OCI-LY1 (cell line): ENCODE measurements at regions not wholly inside any gene's neighbourhood (a gene's known extent, or its start where the extent isn't known, plus 50 kb on each side); places are given as distances from the start of the nearest gene placed in this dataset.

Experiments
- H2AFZ ChIP-seq: fragments of 200-600 bp; sonication (generic), shearing (Covaris generic); 2 replicates; pipeline ENCODE4 v1.6.0; 2014; ENCODE audit warnings: antibody characterized with exemption, mild to moderate bottlenecking, low read length
- H3F3A ChIP-seq: fragments of 200-600 bp; sonication (generic), shearing (Covaris generic); 2 replicates; pipeline ENCODE4 v1.6.0; 2014; ENCODE audit warnings: mild to moderate bottlenecking, antibody characterized with exemption, low read length, moderate library complexity; ENCODE audit not compliant: insufficient read depth
- H3K27ac ChIP-seq: fragments of 200-600 bp; sonication (generic); 2 replicates; pipeline ENCODE4 v1.5.1; 2014; ENCODE audit warnings: low read length, mixed run types, mild to moderate bottlenecking, low read depth; ENCODE audit not compliant: poor library complexity, severe bottlenecking
- H3K27me3 ChIP-seq: fragments of 200-600 bp; sonication (generic); 2 replicates; pipeline ENCODE4 v1.6.0; 2014; ENCODE audit warnings: antibody characterized with exemption, mild to moderate bottlenecking, low read length, moderate library complexity; ENCODE audit not compliant: insufficient read depth
- H3K36me3 ChIP-seq: fragments of 200-600 bp; sonication (generic); 2 replicates; pipeline ENCODE4 v1.6.1; 2014; ENCODE audit warnings: mild to moderate bottlenecking, antibody characterized with exemption, low read length, moderate library complexity, mixed read lengths; ENCODE audit not compliant: insufficient read depth
- H3K4me1 ChIP-seq: fragments of 200-600 bp; sonication (generic); 2 replicates; pipeline ENCODE4 v1.5.1; 2014; ENCODE audit warnings: mild to moderate bottlenecking, low read length, moderate library complexity; ENCODE audit not compliant: insufficient read depth, severe bottlenecking
- H3K4me2 ChIP-seq: fragments of 200-600 bp; sonication (generic), shearing (Covaris generic); 2 replicates; pipeline ENCODE4 v1.6.1; 2014; ENCODE audit warnings: low read length
- H3K4me3 ChIP-seq: fragments of 200-600 bp; sonication (generic); 2 replicates; pipeline ENCODE4 v1.5.1; 2014; ENCODE audit warnings: low read length, low read depth, mild to moderate bottlenecking, mixed read lengths; ENCODE audit not compliant: poor library complexity, severe bottlenecking
- H3K79me2 ChIP-seq: fragments of 200-600 bp; shearing (Covaris generic); 2 replicates; pipeline ENCODE4 v1.6.1; 2016; ENCODE audit warnings: mixed run types, low read length, mixed read lengths; ENCODE audit not compliant: insufficient read depth
- H3K9ac ChIP-seq: fragments of 200-600 bp; sonication (generic), shearing (Covaris generic); 2 replicates; pipeline ENCODE4 v1.6.1; 2014; ENCODE audit warnings: mild to moderate bottlenecking, low read length, mixed read lengths
- H3K9me2 ChIP-seq: fragments of 200-600 bp; sonication (generic), shearing (Covaris generic); 2 replicates; pipeline ENCODE4 v1.6.1; 2014; ENCODE audit warnings: low read depth, mild to moderate bottlenecking, low read length, mixed read lengths
- H3K9me3 ChIP-seq: fragments of 200-600 bp; shearing (Covaris generic); 2 replicates; pipeline ENCODE4 v1.6.1; 2014; ENCODE audit warnings: low read length, mixed read lengths
- H4K20me1 ChIP-seq: fragments of 200-600 bp; sonication (generic), shearing (Covaris generic); 2 replicates; pipeline ENCODE4 v1.6.0; 2016; ENCODE audit warnings: mild to moderate bottlenecking, low read length; ENCODE audit not compliant: insufficient read depth
- CTCF ChIP-seq: fragments of 200-600 bp; sonication (generic), shearing (Covaris generic); IDR thresholded peaks from 2 replicates; pipeline ENCODE4 v1.5.1; 2017; ENCODE audit warnings: mild to moderate bottlenecking, antibody characterized with exemption, low read length, moderate library complexity, mixed read lengths
- EZH2 ChIP-seq: fragments of 200-600 bp; sonication (generic), shearing (Covaris generic); IDR thresholded peaks from 2 replicates; pipeline ENCODE4 v1.8.0; 2017; ENCODE audit warnings: borderline replicate concordance, mixed run types, mild to moderate bottlenecking, antibody characterized with exemption, low read length, moderate library complexity, mixed read lengths

GRCh38 chr13:33937373-33938098 is 119.6 kb downstream of the RFC3 start:
- Histone ChIP-seq H3K4me1 (peaks cover 6% of the 10 kb centered on the region), H3K4me2 (no peak overlapping the region), H3K9me2 (no peaks in the 10 kb centered on the region), H3K9me3 (no peaks in the 10 kb centered on the region), H3K79me2 (no peaks in the 10 kb centered on the region), H3K36me3 (no peaks in the 10 kb centered on the region; the same call in 1 of the 2 replicates), H2AFZ (no peak overlapping the region), H3K9ac (no peak overlapping the region), H3K4me3 (no peak overlapping the region), H3K27ac (no peak overlapping the region), H3F3A (no peaks in the 10 kb centered on the region), H4K20me1 (no peaks in the 10 kb centered on the region), H3K27me3 (no peaks in the 10 kb centered on the region)
- no peak for TF ChIP-seq EZH2
- TF ChIP-seq CTCF: no peak

- H3F3A ChIP-seq: no peaks in the 10 kb centered on the region
- H3K9me2 ChIP-seq: no peaks in the 10 kb centered on the region
- no peak overlapping the region for H2AFZ ChIP-seq
- H3K4me3 ChIP-seq: no peak overlapping the region
- H3K27me3 ChIP-seq: no peaks in the 10 kb centered on the region
- H3K9me3 ChIP-seq: no peaks in the 10 kb centered on the region
- no peaks in the 10 kb centered on the region for H4K20me1 ChIP-seq
- H3K4me1 ChIP-seq: no peaks in the 10 kb centered on the region
- H3K36me3 ChIP-seq: no peaks in the 10 kb centered on the region; the same call in 1 of the 2 replicates
- no peak overlapping the region for H3K9ac ChIP-seq
- no peak overlapping the region for H3K27ac ChIP-seq
- H3K4me2 ChIP-seq: no peak overlapping the region
- H3K79me2 ChIP-seq: no peaks in the 10 kb centered on the region
- TF ChIP-seq EZH2: no peak
- TF ChIP-seq CTCF: no peak
Measured at GRCh38 chr13:33940256-33940655, 122.3 kb downstream of the RFC3 start.

- H3K4me2 ChIP-seq: no peak overlapping the region
- TF ChIP-seq CTCF (no peak), EZH2 (no peak)
- H3K27me3 ChIP-seq: no peaks in the 10 kb centered on the region
- no peak overlapping the region for H3K9ac ChIP-seq
- H4K20me1 ChIP-seq: no peaks in the 10 kb centered on the region
- H2AFZ ChIP-seq: no peak overlapping the region
- H3K4me3 ChIP-seq: no peak overlapping the region
- H3F3A ChIP-seq: no peaks in the 10 kb centered on the region
- no peaks in the 10 kb centered on the region for H3K9me2 ChIP-seq
- no peaks in the 10 kb centered on the region for H3K4me1 ChIP-seq
- H3K36me3 ChIP-seq: no peaks in the 10 kb centered on the region; the same call in 1 of the 2 replicates
- no peak overlapping the region for H3K27ac ChIP-seq
- no peaks in the 10 kb centered on the region for H3K79me2 ChIP-seq
- no peaks in the 10 kb centered on the region for H3K9me3 ChIP-seq
Measured at GRCh38 chr13:33940898-33941297, 122.9 kb downstream of the RFC3 start.
